ENCODE measurements at regions not wholly inside any gene's neighbourhood (a gene's known extent, or its start where the extent isn't known, plus 50 kb on each side); places are given as distances from the start of the nearest gene placed in this dataset.

GRCh38 chr6:14430218-14430617 is 312.6 kb downstream of the CD83 start:
- H3K36me3 ChIP-seq (replicated peaks in 1 of 2; ENCODE audit: control insufficient read depth in 1 of 2, insufficient read depth in 2 of 2, low read length in 2 of 2): no peaks in the 10 kb centered on the region
- H3K27ac ChIP-seq (ENCODE audit: extremely low read length, insufficient read depth, low read length): no peak overlapping the region
- no peaks in the 10 kb centered on the region for H3K79me2 ChIP-seq (ENCODE audit: insufficient read depth, low read length)
- no peak overlapping the region for H3K4me2 ChIP-seq (ENCODE audit: low read depth, low read length)
- no peak overlapping the region for H3K4me3 ChIP-seq (replicated peaks in 1 of 3; ENCODE audit: insufficient read depth in 1 of 3, low read depth in 2 of 3, low read length in 3 of 3)
- in situ Hi-C loops (cut with HindIII; ENCODE audit: extremely low pct_ligation_motif_present, low pct_unique_long_range_greater_than_20kb): no loop called here
- DNase-seq (ENCODE audit: low spot score): no peak
- no TSS peak for BruUV-seq (replicated peaks)
- ChIA-PET POLR2A (no interaction called here), CTCF (ENCODE audit: low intra/inter-chr PET ratio, low total read pairs) (no interaction called here)
- FAIRE-seq: no peak
- no peaks in the 10 kb centered on the region; a peak in 2 of 5 replicates for H3K27me3 ChIP-seq (ENCODE audit: control insufficient read depth in 1 of 2, insufficient read depth in 2 of 2, low read length in 2 of 2)
- no peak overlapping the region for H2AFZ ChIP-seq (ENCODE audit: low read length)
- no peaks in the 10 kb centered on the region for H3K9me3 ChIP-seq (ENCODE audit: low read length)
- H3K9ac ChIP-seq (ENCODE audit: insufficient read depth, low read depth, low read length): no peak overlapping the region
- H3K4me1 ChIP-seq (ENCODE audit: insufficient read depth, low read length): no peaks in the 10 kb centered on the region
- intact Hi-C loops (cut with micrococcal nuclease; ENCODE audit: unreplicated experiment): no loop called here
- 31% methylated on average over 2 of the region's 2 CpGs for WGBS (ENCODE audit: low lambda C conversion rate)
- no peak for ATAC-seq
- no peaks in the 10 kb centered on the region; the same call in 1 of the 2 replicates for H4K20me1 ChIP-seq (ENCODE audit: insufficient read depth, low read length)
- no peak for TF ChIP-seq ZNF512B (CRISPR knock-in tag; IDR thresholded peaks at IDR 0.05; ENCODE audit: borderline replicate concordance)
- TF ChIP-seq CEBPB (IDR thresholded peaks at IDR 0.05; ENCODE audit: borderline replicate concordance, low read depth, low read length): peak; percentile 48; the same call in 1 of the 2 replicates

- no peak overlapping the region for H3K4me2 ChIP-seq (ENCODE audit: low read depth, low read length)
- intact Hi-C loops (cut with micrococcal nuclease; ENCODE audit: unreplicated experiment): no loop called here
- ChIA-PET CTCF (ENCODE audit: low intra/inter-chr PET ratio, low total read pairs) (no interaction called here), POLR2A (no interaction called here)
- H3K79me2 ChIP-seq (ENCODE audit: insufficient read depth, low read length): no peaks in the 10 kb centered on the region
- H3K9ac ChIP-seq (ENCODE audit: insufficient read depth, low read depth, low read length): no peak overlapping the region
- no peaks in the 10 kb centered on the region; a peak in 2 of 5 replicates for H3K27me3 ChIP-seq (ENCODE audit: control insufficient read depth in 1 of 2, insufficient read depth in 2 of 2, low read length in 2 of 2)
- DNase-seq (ENCODE audit: low spot score) (no peak), FAIRE-seq (no peak), ATAC-seq (no peak)
- H3K9me3 ChIP-seq (ENCODE audit: low read length): no peaks in the 10 kb centered on the region
- no peak overlapping the region for H2AFZ ChIP-seq (ENCODE audit: low read length)
- no peaks in the 10 kb centered on the region; the same call in 1 of the 2 replicates for H4K20me1 ChIP-seq (ENCODE audit: insufficient read depth, low read length)
- no peaks in the 10 kb centered on the region for H3K4me1 ChIP-seq (ENCODE audit: insufficient read depth, low read length)
- H3K4me3 ChIP-seq (replicated peaks in 1 of 3; ENCODE audit: insufficient read depth in 1 of 3, low read depth in 2 of 3, low read length in 3 of 3): no peak overlapping the region
- TF ChIP-seq XRCC5 (optimal IDR thresholded peaks at IDR 0.05; ENCODE audit: low read length) (no peak), HNRNPK (IDR thresholded peaks at IDR 0.05; ENCODE audit: low read depth, low read length, poor library complexity, severe bottlenecking) (peak; percentile 36)
- H3K36me3 ChIP-seq (replicated peaks in 1 of 2; ENCODE audit: control insufficient read depth in 1 of 2, insufficient read depth in 2 of 2, low read length in 2 of 2): no peaks in the 10 kb centered on the region
- WGBS (ENCODE audit: low lambda C conversion rate): 50% methylated on average over 14 of the region's 14 CpGs
- in situ Hi-C loops (cut with HindIII; ENCODE audit: extremely low pct_ligation_motif_present, low pct_unique_long_range_greater_than_20kb): no loop called here
- no TSS peak for BruUV-seq (replicated peaks)
- H3K27ac ChIP-seq (ENCODE audit: extremely low read length, insufficient read depth, low read length): no peak overlapping the region
Measured at GRCh38 chr6:14431385-14432330, 314.1 kb downstream of the CD83 start.

Data from HepG2 (cell line).